DOHH2 (cell line): ENCODE measurements at regions not wholly inside any gene's neighbourhood (a gene's known extent, or its start where the extent isn't known, plus 50 kb on each side); places are given as distances from the start of the nearest gene placed in this dataset.

Experiments
- H3F3A ChIP-seq: fragments of 200-600 bp; sonication (generic), shearing (Covaris generic); 2 replicates; pipeline ENCODE4 v1.6.0; 2016; ENCODE audit warnings: antibody characterized with exemption, mild to moderate bottlenecking; ENCODE audit not compliant: control insufficient read depth, insufficient read depth
- H3K27ac ChIP-seq: fragments of 200-600 bp; sonication (generic); 2 replicates; pipeline ENCODE4 v1.5.1; 2014; ENCODE audit warnings: low read depth, mild to moderate bottlenecking, low read length, moderate library complexity
- H3K27me3 ChIP-seq: fragments of 200-600 bp; sonication (generic); 2 replicates; pipeline ENCODE4 v1.6.1; 2014; ENCODE audit warnings: mild to moderate bottlenecking, low read length, mixed read lengths; ENCODE audit not compliant: control insufficient read depth
- H3K36me3 ChIP-seq: fragments of 200-600 bp; sonication (generic); 2 replicates; pipeline ENCODE4 v1.6.1; 2014; ENCODE audit warnings: mild to moderate bottlenecking, low read length, moderate library complexity, mixed read lengths; ENCODE audit not compliant: control insufficient read depth
- H3K4me1 ChIP-seq: fragments of 200-600 bp; sonication (generic); 2 replicates; pipeline ENCODE4 v1.6.1; 2014; ENCODE audit warnings: mild to moderate bottlenecking, low read length, mixed read lengths; ENCODE audit not compliant: control insufficient read depth
- H3K4me2 ChIP-seq: fragments of 200-600 bp; sonication (generic); 2 replicates; pipeline ENCODE4 v1.6.0; 2014; ENCODE audit warnings: mild to moderate bottlenecking, low read length, moderate library complexity
- H3K4me3 ChIP-seq: fragments of 200-600 bp; sonication (generic); 2 replicates; pipeline ENCODE4 v1.5.1; 2014; ENCODE audit warnings: mild to moderate bottlenecking, low read length, mixed read lengths
- H3K79me2 ChIP-seq: fragments of 200-600 bp; sonication (generic); 2 replicates; pipeline ENCODE4 v1.6.1; 2014; ENCODE audit warnings: mild to moderate bottlenecking, low read length, mixed read lengths; ENCODE audit not compliant: control insufficient read depth
- H3K9me2 ChIP-seq: fragments of 200-600 bp; sonication (generic); replicated peaks from 2 replicates; pipeline ENCODE4 v1.6.1; 2014; ENCODE audit warnings: mild to moderate bottlenecking, low read length, mixed read lengths; ENCODE audit not compliant: control insufficient read depth
- H3K9me3 ChIP-seq: fragments of 200-600 bp; sonication (generic); 2 replicates; pipeline ENCODE4 v1.6.1; 2014; ENCODE audit warnings: antibody characterized with exemption, low read length, mixed read lengths; ENCODE audit not compliant: control insufficient read depth, insufficient read depth
- H4K20me1 ChIP-seq: fragments of 200-600 bp; sonication (generic); 2 replicates; pipeline ENCODE4 v1.6.0; 2014; ENCODE audit warnings: low read depth, mild to moderate bottlenecking, antibody characterized with exemption, low read length, moderate library complexity; ENCODE audit not compliant: control insufficient read depth, insufficient read depth
- EZH2phosphoT487 ChIP-seq: fragments of 200-600 bp; sonication (generic); IDR thresholded peaks from 2 replicates; pipeline ENCODE4 v1.6.1; 2017; ENCODE audit warnings: borderline replicate concordance, mild to moderate bottlenecking, antibody characterized with exemption, low read length, moderate library complexity, mixed read lengths
- TF ChIP-seq, protein P1 (sequence below): fragments of 200-600 bp; sonication (generic); IDR thresholded peaks from one replicate; pipeline ENCODE4 v1.5.1; 2014; ENCODE audit warnings: antibody characterized with exemption, mild to moderate bottlenecking, low read depth, low read length; ENCODE audit not compliant: poor library complexity, severe bottlenecking

DNA sequence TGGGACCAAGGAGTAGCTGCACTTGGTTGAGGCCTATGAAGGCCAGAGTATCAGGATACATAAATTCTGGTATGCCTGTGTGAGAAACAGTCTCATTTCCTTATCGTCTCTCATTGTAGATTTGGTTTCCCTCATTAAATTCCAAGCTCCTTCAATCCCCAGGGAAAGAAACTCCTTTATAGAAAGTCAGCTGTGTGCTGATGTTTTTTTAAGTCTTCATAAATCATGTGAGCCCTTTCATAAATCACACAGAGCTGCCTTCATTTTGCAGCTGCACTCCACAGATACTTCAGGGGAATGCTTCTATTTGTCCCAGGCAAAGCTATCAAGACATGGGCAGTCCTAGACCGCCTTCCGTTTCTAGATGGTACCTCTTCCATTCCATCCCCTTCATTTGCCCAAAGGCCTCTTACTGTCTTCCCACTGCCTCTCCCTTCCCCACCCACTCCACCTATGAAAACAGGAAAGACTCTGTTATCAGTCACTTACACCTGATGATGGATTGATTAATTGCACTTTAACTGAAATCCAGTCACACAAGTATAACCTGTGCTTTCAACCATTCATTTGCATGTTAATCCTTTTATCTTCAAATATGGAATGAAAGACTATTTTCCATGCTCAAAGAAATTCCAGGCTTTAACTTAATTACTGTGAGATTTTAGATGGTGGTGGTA lies 290.2 kb downstream of the C7orf25 start:
- Histone ChIP-seq H3K79me2 (no peaks in the 10 kb centered on the region), H3K4me3 (no peak overlapping the region), H3K36me3 (no peaks in the 10 kb centered on the region), H3K27me3 (no peaks in the 10 kb centered on the region), H3F3A (no peaks in the 10 kb centered on the region), H4K20me1 (no peaks in the 10 kb centered on the region), H3K4me1 (no peaks in the 10 kb centered on the region), H3K27ac (no peak overlapping the region), H3K4me2 (no peak overlapping the region), H3K9me2 (no peaks in the 10 kb centered on the region), H3K9me3 (no peaks in the 10 kb centered on the region)
- TF ChIP-seq, protein P1, sequence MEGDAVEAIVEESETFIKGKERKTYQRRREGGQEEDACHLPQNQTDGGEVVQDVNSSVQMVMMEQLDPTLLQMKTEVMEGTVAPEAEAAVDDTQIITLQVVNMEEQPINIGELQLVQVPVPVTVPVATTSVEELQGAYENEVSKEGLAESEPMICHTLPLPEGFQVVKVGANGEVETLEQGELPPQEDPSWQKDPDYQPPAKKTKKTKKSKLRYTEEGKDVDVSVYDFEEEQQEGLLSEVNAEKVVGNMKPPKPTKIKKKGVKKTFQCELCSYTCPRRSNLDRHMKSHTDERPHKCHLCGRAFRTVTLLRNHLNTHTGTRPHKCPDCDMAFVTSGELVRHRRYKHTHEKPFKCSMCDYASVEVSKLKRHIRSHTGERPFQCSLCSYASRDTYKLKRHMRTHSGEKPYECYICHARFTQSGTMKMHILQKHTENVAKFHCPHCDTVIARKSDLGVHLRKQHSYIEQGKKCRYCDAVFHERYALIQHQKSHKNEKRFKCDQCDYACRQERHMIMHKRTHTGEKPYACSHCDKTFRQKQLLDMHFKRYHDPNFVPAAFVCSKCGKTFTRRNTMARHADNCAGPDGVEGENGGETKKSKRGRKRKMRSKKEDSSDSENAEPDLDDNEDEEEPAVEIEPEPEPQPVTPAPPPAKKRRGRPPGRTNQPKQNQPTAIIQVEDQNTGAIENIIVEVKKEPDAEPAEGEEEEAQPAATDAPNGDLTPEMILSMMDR = no peak
- no peak for TF ChIP-seq EZH2phosphoT487

DNA sequence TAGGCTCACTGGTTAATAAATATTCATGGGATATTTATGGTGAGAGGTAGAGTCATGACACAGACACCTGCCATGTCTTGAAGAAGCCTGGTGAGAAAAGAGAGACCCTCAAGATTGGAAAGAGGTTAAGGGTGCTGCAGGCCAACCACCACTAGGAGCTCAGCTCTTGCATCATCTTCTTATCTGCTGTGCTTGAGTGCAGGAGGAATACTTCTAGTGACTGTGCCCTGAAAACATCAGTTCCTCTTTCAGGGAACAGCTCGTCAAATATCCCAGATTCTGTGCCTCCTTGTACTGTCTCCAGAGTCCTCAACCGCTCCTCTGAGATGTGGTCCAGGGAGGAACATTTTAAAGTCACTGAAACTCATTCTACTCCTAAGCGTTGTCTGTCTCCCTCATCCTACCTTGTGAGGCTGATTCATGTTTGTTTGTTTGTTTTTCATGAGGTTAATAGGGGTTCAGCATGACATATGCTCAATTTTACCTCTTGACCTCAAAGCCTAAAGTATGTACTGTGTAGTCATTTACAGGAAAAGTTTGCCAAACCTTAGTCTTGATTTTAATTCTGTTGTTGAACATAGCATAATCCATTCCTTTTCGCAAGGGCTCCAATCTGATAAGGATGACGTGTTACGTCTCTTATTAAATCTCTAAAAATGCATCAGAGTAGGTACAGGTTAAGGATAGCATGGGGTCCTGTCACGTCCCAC lies 293.1 kb downstream of the C7orf25 start:
- H3K4me3 ChIP-seq = no peak overlapping the region
- H4K20me1 ChIP-seq = no peaks in the 10 kb centered on the region
- no peak overlapping the region for H3K4me2 ChIP-seq
- H3K4me1 ChIP-seq = no peaks in the 10 kb centered on the region
- no peaks in the 10 kb centered on the region for H3F3A ChIP-seq
- no peak overlapping the region for H3K27ac ChIP-seq
- no peaks in the 10 kb centered on the region for H3K9me2 ChIP-seq
- H3K36me3 ChIP-seq = no peaks in the 10 kb centered on the region
- H3K9me3 ChIP-seq = no peaks in the 10 kb centered on the region
- no peaks in the 10 kb centered on the region for H3K27me3 ChIP-seq
- H3K79me2 ChIP-seq = no peaks in the 10 kb centered on the region
- TF ChIP-seq, protein P1 = no peak
- no peak for TF ChIP-seq EZH2phosphoT487

DNA sequence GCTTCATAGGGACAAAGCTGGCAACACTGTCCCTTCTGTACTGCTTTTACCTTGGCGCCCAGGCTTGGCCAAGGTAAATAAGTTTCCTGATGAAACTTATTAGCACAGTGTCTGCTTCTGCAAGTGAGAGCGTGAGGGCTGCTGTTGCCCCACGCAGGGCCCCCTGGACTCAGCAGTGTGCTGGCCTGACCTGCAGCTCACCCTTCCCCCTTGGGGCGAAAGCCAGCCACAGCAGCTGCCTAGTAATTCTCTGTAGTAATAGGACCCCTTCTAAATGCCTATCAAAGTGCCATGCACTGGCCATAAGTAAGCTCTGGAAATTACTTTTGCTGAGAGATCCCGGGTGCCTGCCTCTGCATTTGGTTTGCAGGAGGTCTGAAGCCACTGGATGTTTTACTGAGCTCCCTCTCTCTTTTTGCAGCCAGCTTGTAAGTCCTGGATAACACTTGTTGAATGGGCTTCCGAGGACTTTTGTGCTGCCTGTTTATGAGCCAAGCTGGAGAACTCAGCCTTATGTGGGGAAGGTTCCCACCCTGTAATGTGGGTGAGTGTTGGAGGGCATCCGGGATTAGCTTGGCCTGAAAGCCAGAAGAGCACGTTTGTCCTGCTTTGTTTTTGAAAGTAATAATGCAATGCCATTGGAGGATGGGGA lies 293.9 kb downstream of the C7orf25 start:
- Histone ChIP-seq H3K27me3 (no peaks in the 10 kb centered on the region), H4K20me1 (no peaks in the 10 kb centered on the region), H3F3A (no peaks in the 10 kb centered on the region), H3K9me3 (no peaks in the 10 kb centered on the region), H3K4me3 (no peak overlapping the region), H3K4me1 (no peaks in the 10 kb centered on the region), H3K9me2 (no peaks in the 10 kb centered on the region), H3K79me2 (no peaks in the 10 kb centered on the region), H3K4me2 (no peak overlapping the region), H3K36me3 (no peaks in the 10 kb centered on the region), H3K27ac (no peak overlapping the region)
- TF ChIP-seq, protein P1 = no peak
- TF ChIP-seq EZH2phosphoT487 = no peak
